ENCODE measurements at regions not wholly inside any gene's neighbourhood (a gene's known extent, or its start where the extent isn't known, plus 50 kb on each side); places are given as distances from the start of the nearest gene placed in this dataset.

- no peaks in the 10 kb centered on the region for H3K27me3 ChIP-seq (ENCODE audit: control insufficient read depth, insufficient read depth, low read length)
- intact Hi-C loops (cut with micrococcal nuclease), result no loop called here
- DNase-seq (no peak), ATAC-seq (no peak)
- no peak overlapping the region for H3K4me3 ChIP-seq (ENCODE audit: low read length)
- no peaks in the 10 kb centered on the region for H3K36me3 Mint-ChIP-seq
- no peaks in the 10 kb centered on the region for H3K4me1 ChIP-seq (ENCODE audit: control insufficient read depth, insufficient read depth, low read length)
- H3K4me3 Mint-ChIP-seq, result no peak overlapping the region
- no peak overlapping the region for H3K27ac Mint-ChIP-seq
- peaks cover 0 to 2% of the 10 kb centered on the region in 2 donors for H3K9me3 Mint-ChIP-seq
- peaks cover 2% of the 10 kb centered on the region for H3K9me3 ChIP-seq (ENCODE audit: control insufficient read depth, insufficient read depth, low read length)
- peaks cover 5 to 6% of the 10 kb centered on the region in 2 donors for H3K4me1 Mint-ChIP-seq
- no peak overlapping the region for H3K27ac ChIP-seq (ENCODE audit: low read length)
- no peaks in the 10 kb centered on the region for H3K36me3 ChIP-seq (ENCODE audit: control insufficient read depth, insufficient read depth, low read length)
- WGBS (ENCODE audit: insufficient coverage), result 90% methylated on average over 7 of the region's 8 CpGs
- H3K27me3 Mint-ChIP-seq (ENCODE audit: low read depth in 2 of 2), result peaks cover 3 to 24% of the 10 kb centered on the region in 2 donors
- TF ChIP-seq CTCF (IDR thresholded peaks at IDR 0.05), result no peak
Measured at GRCh38 chr7:50185951-50186682, 93.1 kb upstream of the ZPBP start.

DNA sequence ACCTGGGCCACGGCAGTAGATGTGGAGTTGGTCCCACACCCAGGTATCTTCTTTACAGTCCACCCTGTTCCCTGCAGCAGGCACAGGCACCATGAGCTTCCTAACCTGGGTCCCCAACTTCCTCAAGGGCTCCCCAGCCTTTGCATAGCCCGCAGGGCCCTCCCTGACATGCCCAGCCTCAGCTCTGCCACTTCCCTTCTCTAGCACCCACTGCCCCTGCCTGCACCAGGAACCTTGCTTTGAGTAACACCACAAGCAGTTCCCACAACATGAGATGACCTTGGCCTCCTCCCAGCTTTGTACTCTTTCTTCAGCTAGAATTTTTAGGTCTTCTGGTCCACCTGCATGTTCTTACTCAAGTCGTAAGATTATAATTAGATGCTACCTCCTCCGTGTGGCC is 92.2 kb upstream of the ZPBP start:
- Histone ChIP-seq H3K27me3 (ENCODE audit: control insufficient read depth, insufficient read depth, low read length) (no peaks in the 10 kb centered on the region), H3K27ac (ENCODE audit: low read length) (no peak overlapping the region), H3K4me3 (ENCODE audit: low read length) (no peak overlapping the region), H3K9me3 (ENCODE audit: control insufficient read depth, insufficient read depth, low read length) (peaks cover 2% of the 10 kb centered on the region), H3K4me1 (ENCODE audit: control insufficient read depth, insufficient read depth, low read length) (no peaks in the 10 kb centered on the region), H3K36me3 (ENCODE audit: control insufficient read depth, insufficient read depth, low read length) (no peaks in the 10 kb centered on the region)
- no peak for TF ChIP-seq CTCF (IDR thresholded peaks at IDR 0.05)
- DNase-seq (no peak), ATAC-seq (peak in 1 of 3 donors; percentile 53)
- no peak overlapping the region for H3K4me3 Mint-ChIP-seq
- H3K27me3 Mint-ChIP-seq (ENCODE audit: low read depth in 2 of 2), result peaks cover 0 to 14% of the 10 kb centered on the region in 2 donors
- H3K36me3 Mint-ChIP-seq, result no peaks in the 10 kb centered on the region
- H3K9me3 Mint-ChIP-seq, result peaks cover 0 to 2% of the 10 kb centered on the region in 2 donors
- intact Hi-C loops (cut with micrococcal nuclease), result no loop called here
- WGBS (ENCODE audit: insufficient coverage), result 49% methylated on average over 4 of the region's 4 CpGs
- H3K4me1 Mint-ChIP-seq, result peaks cover 5 to 6% of the 10 kb centered on the region in 2 donors
- no peak overlapping the region for H3K27ac Mint-ChIP-seq

DNA sequence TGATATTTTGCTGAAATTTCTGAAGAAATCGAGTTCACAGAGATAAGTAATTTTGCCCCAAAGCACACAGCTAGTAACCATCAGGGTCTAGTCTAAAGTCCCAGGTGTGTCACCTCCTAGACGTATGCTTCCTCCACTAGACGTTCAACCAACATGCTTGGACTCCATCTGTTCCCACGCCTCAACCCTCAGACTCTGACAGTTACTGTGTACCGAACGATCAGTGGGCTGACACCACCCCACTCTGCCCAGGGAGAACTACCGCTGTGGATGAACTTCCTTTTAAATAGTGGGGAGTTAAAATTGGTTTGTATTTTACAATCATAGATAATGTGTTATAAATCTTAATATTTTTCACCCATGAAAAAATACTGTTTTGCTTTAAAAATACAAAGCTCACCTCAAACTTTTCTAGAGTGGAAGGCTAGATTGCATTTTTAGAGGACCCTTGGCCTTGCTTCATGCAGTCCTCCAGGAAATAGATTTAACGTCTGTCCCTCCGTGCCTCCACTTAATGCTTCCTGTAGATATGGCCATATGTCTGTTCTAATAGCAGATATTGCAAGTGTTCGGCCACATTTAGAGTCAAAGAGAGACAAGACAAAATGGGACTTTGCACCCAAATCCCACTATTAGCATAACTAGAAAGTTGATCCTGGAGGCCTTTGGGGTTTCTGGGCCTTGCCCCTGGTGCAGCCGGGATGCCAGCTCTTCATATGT is 91.4 kb upstream of the ZPBP start:
- H3K4me1 Mint-ChIP-seq, result peaks cover 5 to 6% of the 10 kb centered on the region in 2 donors
- no peaks in the 10 kb centered on the region for H3K9me3 Mint-ChIP-seq
- Histone ChIP-seq H3K27me3 (ENCODE audit: control insufficient read depth, insufficient read depth, low read length) (no peaks in the 10 kb centered on the region), H3K27ac (ENCODE audit: low read length) (no peak overlapping the region), H3K4me1 (ENCODE audit: control insufficient read depth, insufficient read depth, low read length) (no peaks in the 10 kb centered on the region), H3K36me3 (ENCODE audit: control insufficient read depth, insufficient read depth, low read length) (no peaks in the 10 kb centered on the region), H3K4me3 (ENCODE audit: low read length) (no peak overlapping the region), H3K9me3 (ENCODE audit: control insufficient read depth, insufficient read depth, low read length) (no peaks in the 10 kb centered on the region)
- no peak for DNase-seq
- intact Hi-C loops (cut with micrococcal nuclease), result no loop called here
- H3K4me3 Mint-ChIP-seq, result no peak overlapping the region
- no peaks in the 10 kb centered on the region for H3K36me3 Mint-ChIP-seq
- H3K27me3 Mint-ChIP-seq (ENCODE audit: low read depth in 2 of 2), result peaks cover 0 to 7% of the 10 kb centered on the region in 2 donors
- 52% methylated on average over 10 of the region's 11 CpGs for WGBS (ENCODE audit: insufficient coverage)
- H3K27ac Mint-ChIP-seq, result no peak overlapping the region
- TF ChIP-seq CTCF (IDR thresholded peaks at IDR 0.05), result no peak
- ATAC-seq, result no peak

Data from natural killer cell (primary cell).